Endothelial cell (in vitro differentiated cells): ENCODE measurements at regions not wholly inside any gene's neighbourhood (a gene's known extent, or its start where the extent isn't known, plus 50 kb on each side); places are given as distances from the start of the nearest gene placed in this dataset.

Source experiments
- DNase-seq: peaks from one replicate; pipeline ENCODE4 v3.0.0; 2021; ENCODE audit warnings: low spot score
- H3K27ac Mint-ChIP-seq: one replicate; pipeline ENCODE4 v1.8.0; 2021; ENCODE audit warnings: mixed read lengths, inconsistent platforms; ENCODE audit not compliant: unreplicated experiment
- H3K27me3 Mint-ChIP-seq: one replicate; pipeline ENCODE4 v1.8.0; 2021; ENCODE audit warnings: mild to moderate bottlenecking, moderate library complexity, mixed read lengths, inconsistent platforms; ENCODE audit not compliant: unreplicated experiment
- H3K36me3 Mint-ChIP-seq: one replicate; pipeline ENCODE4 v1.8.0; 2021; ENCODE audit warnings: mild to moderate bottlenecking, low read depth, mixed read lengths, inconsistent platforms; ENCODE audit not compliant: unreplicated experiment
- H3K4me1 Mint-ChIP-seq: one replicate; pipeline ENCODE4 v1.8.0; 2021; ENCODE audit warnings: mild to moderate bottlenecking, mixed read lengths, inconsistent platforms; ENCODE audit not compliant: unreplicated experiment
- H3K4me3 Mint-ChIP-seq: one replicate; pipeline ENCODE4 v1.8.0; 2021; ENCODE audit warnings: mild to moderate bottlenecking, mixed read lengths, inconsistent platforms; ENCODE audit not compliant: unreplicated experiment
- H3K9me3 Mint-ChIP-seq: one replicate; pipeline ENCODE4 v1.8.0; 2021; ENCODE audit warnings: mixed read lengths, inconsistent platforms; ENCODE audit not compliant: unreplicated experiment
- CTCF ChIP-seq: fragments of 200-600 bp; sonication (generic); IDR thresholded peaks from one replicate; pipeline ENCODE4 v1.5.0; 2021; ENCODE audit warnings: antibody characterized with exemption; ENCODE audit not compliant: unreplicated experiment

- no peak for TF ChIP-seq CTCF
- no peak overlapping the region for H3K4me3 Mint-ChIP-seq
- peaks cover 33% of the 10 kb centered on the region for H3K9me3 Mint-ChIP-seq
- H3K27ac Mint-ChIP-seq: no peak overlapping the region
- H3K27me3 Mint-ChIP-seq: peaks cover 17% of the 10 kb centered on the region
- DNase-seq: no peak
- H3K4me1 Mint-ChIP-seq: no peaks in the 10 kb centered on the region
- peaks cover 17% of the 10 kb centered on the region for H3K36me3 Mint-ChIP-seq
These were observed 210.7 kb upstream of the SALL3 start for GRCh38 chr18:78768656-78769501.

GRCh38 chr18:78769502-78770105 lies 210.0 kb upstream of the SALL3 start:
- no peak for TF ChIP-seq CTCF
- H3K27ac Mint-ChIP-seq: no peak overlapping the region
- H3K9me3 Mint-ChIP-seq: peaks cover 38% of the 10 kb centered on the region
- no peaks in the 10 kb centered on the region for H3K4me1 Mint-ChIP-seq
- DNase-seq: no peak
- peaks cover 20% of the 10 kb centered on the region for H3K36me3 Mint-ChIP-seq
- H3K4me3 Mint-ChIP-seq: peak overlapping the region; percentile 37
- H3K27me3 Mint-ChIP-seq: peaks cover 18% of the 10 kb centered on the region

- TF ChIP-seq CTCF: no peak
- Mint-ChIP-seq H3K9me3 (peaks cover 35% of the 10 kb centered on the region), H3K27ac (no peak overlapping the region), H3K36me3 (peaks cover 20% of the 10 kb centered on the region), H3K4me1 (no peaks in the 10 kb centered on the region), H3K27me3 (peaks cover 18% of the 10 kb centered on the region), H3K4me3 (peak overlapping the region; percentile 37)
- DNase-seq: no peak
These were observed 209.3 kb upstream of the SALL3 start for GRCh38 chr18:78770139-78770822.

GRCh38 chr18:78770823-78771139 lies 208.8 kb upstream of the SALL3 start:
- H3K4me1 Mint-ChIP-seq: no peaks in the 10 kb centered on the region
- no peak for TF ChIP-seq CTCF
- H3K36me3 Mint-ChIP-seq: peaks cover 20% of the 10 kb centered on the region
- H3K27me3 Mint-ChIP-seq: peaks cover 18% of the 10 kb centered on the region
- no peak overlapping the region for H3K27ac Mint-ChIP-seq
- no peak for DNase-seq
- peaks cover 31% of the 10 kb centered on the region for H3K9me3 Mint-ChIP-seq
- no peak overlapping the region for H3K4me3 Mint-ChIP-seq
